MM.1S (cell line): ENCODE measurements at regions not wholly inside any gene's neighbourhood (a gene's known extent, or its start where the extent isn't known, plus 50 kb on each side); places are given as distances from the start of the nearest gene placed in this dataset.

Source experiments
- DNase-seq: peaks from one replicate; pipeline ENCODE4 v3.0.0-alpha.2; 2015
- H2AFZ ChIP-seq: fragments of 300-600 bp; sonication (generic); 2 replicates; pipeline ENCODE4 v1.6.0; 2016; ENCODE audit warnings: antibody characterized with exemption, low read length
- H3F3A ChIP-seq: fragments of 300-600 bp; sonication (generic); 2 replicates; pipeline ENCODE4 v1.6.1; 2016; ENCODE audit warnings: mild to moderate bottlenecking, antibody characterized with exemption, low read length, moderate library complexity, mixed read lengths; ENCODE audit not compliant: insufficient read depth
- H3K27ac ChIP-seq: fragments of 300-600 bp; sonication (generic); 2 replicates; pipeline ENCODE4 v1.5.1; 2016; ENCODE audit warnings: mild to moderate bottlenecking, low read length
- H3K27me3 ChIP-seq: fragments of 300-600 bp; sonication (generic); replicated peaks from 2 replicates; pipeline ENCODE4 v1.6.0; 2016; ENCODE audit warnings: low read length; ENCODE audit not compliant: insufficient read depth
- H3K36me3 ChIP-seq: fragments of 300-600 bp; sonication (generic); replicated peaks from 2 replicates; pipeline ENCODE4 v1.6.1; 2016; ENCODE audit warnings: mild to moderate bottlenecking, low read length, mixed read lengths; ENCODE audit not compliant: insufficient read depth
- H3K4me1 ChIP-seq: fragments of 300-600 bp; sonication (generic); 2 replicates; pipeline ENCODE4 v1.6.1; 2016; ENCODE audit warnings: low read length, mixed read lengths
- H3K4me2 ChIP-seq: fragments of 300-600 bp; sonication (generic); 2 replicates; pipeline ENCODE4 v1.6.0; 2016; ENCODE audit warnings: low read depth, low read length
- H3K4me3 ChIP-seq: fragments of 300-600 bp; sonication (generic); 2 replicates; pipeline ENCODE4 v1.5.1; 2016; ENCODE audit warnings: low read length, mixed read lengths
- H3K79me2 ChIP-seq: fragments of 300-600 bp; sonication (generic); 2 replicates; pipeline ENCODE4 v1.6.1; 2016; ENCODE audit warnings: mixed run types, low read length, mixed read lengths
- H3K9ac ChIP-seq: fragments of 300-600 bp; sonication (generic); 2 replicates; pipeline ENCODE4 v1.6.1; 2016; ENCODE audit warnings: low read length, mixed read lengths
- H3K9me2 ChIP-seq: fragments of 300-600 bp; sonication (generic); replicated peaks from 2 replicates; pipeline ENCODE4 v1.6.1; 2016; ENCODE audit warnings: mild to moderate bottlenecking, low read length, mixed read lengths; ENCODE audit not compliant: insufficient read depth
- H3K9me3 ChIP-seq: fragments of 300-600 bp; sonication (generic); replicated peaks from 2 replicates; pipeline ENCODE4 v1.6.1; 2016; ENCODE audit warnings: mild to moderate bottlenecking, low read length, mixed read lengths; ENCODE audit not compliant: insufficient read depth
- H4K20me1 ChIP-seq: fragments of 300-600 bp; sonication (generic); 2 replicates; pipeline ENCODE4 v1.6.1; 2016; ENCODE audit warnings: mild to moderate bottlenecking, low read length, moderate library complexity, mixed read lengths; ENCODE audit not compliant: insufficient read depth
- CTCF ChIP-seq: fragments of 300-600 bp; sonication (generic); IDR thresholded peaks from 2 replicates; pipeline ENCODE4 v1.5.1; 2016; ENCODE audit warnings: antibody characterized with exemption, low read length, mixed read lengths
- EZH2 ChIP-seq: fragments of 300-600 bp; sonication (generic); optimal IDR thresholded peaks from 2 replicates; pipeline ENCODE3; 2017; ENCODE audit warnings: low read depth, mild to moderate bottlenecking, antibody characterized with exemption, low read length, mixed read lengths
- EZH2phosphoT487 ChIP-seq: fragments of 300-600 bp; sonication (generic); IDR thresholded peaks from 2 replicates; pipeline ENCODE4 v1.6.1; 2018; ENCODE audit warnings: antibody characterized with exemption, low read length

DNA sequence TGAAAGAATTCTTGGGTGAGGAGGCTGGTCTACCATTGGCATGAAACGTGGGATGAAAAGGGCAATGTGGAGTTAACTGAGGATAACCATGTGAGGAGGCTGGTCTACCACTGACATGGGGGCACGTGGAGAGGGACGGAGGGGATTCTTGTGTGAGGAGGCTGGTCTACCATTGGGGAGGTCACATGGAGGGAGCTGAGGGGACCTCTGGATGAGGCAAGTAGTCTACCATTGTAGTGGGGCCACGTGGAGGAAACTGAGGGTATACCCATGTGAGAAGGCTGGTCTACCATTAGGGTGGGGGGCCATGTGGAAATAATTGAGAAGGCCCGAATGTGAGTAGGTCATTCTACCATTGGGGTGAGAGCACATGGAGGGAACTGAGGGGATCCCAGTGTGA lies 154.1 kb downstream of the FBLN2 start:
- Histone ChIP-seq H4K20me1 (no peaks in the 10 kb centered on the region), H3K9me3 (no peaks in the 10 kb centered on the region), H3F3A (no peaks in the 10 kb centered on the region), H3K27me3 (peaks cover 19% of the 10 kb centered on the region), H3K9ac (no peak overlapping the region), H3K9me2 (no peaks in the 10 kb centered on the region), H3K4me3 (no peak overlapping the region), H3K4me2 (no peak overlapping the region), H3K36me3 (no peaks in the 10 kb centered on the region), H3K79me2 (no peaks in the 10 kb centered on the region), H3K4me1 (no peaks in the 10 kb centered on the region), H2AFZ (no peak overlapping the region), H3K27ac (no peak overlapping the region)
- TF ChIP-seq EZH2phosphoT487: no peak
- no peak for TF ChIP-seq EZH2
- no peak for TF ChIP-seq CTCF
- no peak for DNase-seq

- Histone ChIP-seq H3F3A (no peaks in the 10 kb centered on the region), H3K4me2 (no peak overlapping the region), H3K27me3 (peaks cover 26% of the 10 kb centered on the region), H4K20me1 (no peaks in the 10 kb centered on the region), H3K4me1 (no peaks in the 10 kb centered on the region), H2AFZ (no peak overlapping the region), H3K36me3 (no peaks in the 10 kb centered on the region), H3K79me2 (no peaks in the 10 kb centered on the region), H3K9me2 (no peaks in the 10 kb centered on the region), H3K9ac (no peak overlapping the region), H3K4me3 (no peak overlapping the region), H3K27ac (no peak overlapping the region), H3K9me3 (no peaks in the 10 kb centered on the region)
- no peak for DNase-seq
- TF ChIP-seq CTCF (no peak), EZH2 (no peak), EZH2phosphoT487 (no peak)
Observed at GRCh38 chr3:13702286-13702685, 153.4 kb downstream of the FBLN2 start.

GRCh38 chr3:13700889-13701288 lies 152.0 kb downstream of the FBLN2 start:
- H3K4me1 ChIP-seq: no peaks in the 10 kb centered on the region
- no peaks in the 10 kb centered on the region for H3K79me2 ChIP-seq
- H3K27me3 ChIP-seq: peaks cover 37% of the 10 kb centered on the region
- no peak overlapping the region for H3K9ac ChIP-seq
- H3K4me3 ChIP-seq: no peak overlapping the region
- no peaks in the 10 kb centered on the region for H3K9me3 ChIP-seq
- no peaks in the 10 kb centered on the region for H4K20me1 ChIP-seq
- H3K27ac ChIP-seq: no peak overlapping the region
- H3F3A ChIP-seq: no peaks in the 10 kb centered on the region
- H2AFZ ChIP-seq: no peak overlapping the region
- no peaks in the 10 kb centered on the region for H3K36me3 ChIP-seq
- H3K4me2 ChIP-seq: no peak overlapping the region
- no peak for TF ChIP-seq EZH2
- no peak for TF ChIP-seq CTCF
- TF ChIP-seq EZH2phosphoT487: no peak
- DNase-seq: no peak
- no peaks in the 10 kb centered on the region for H3K9me2 ChIP-seq
